ENCODE measurements at regions not wholly inside any gene's neighbourhood (a gene's known extent, or its start where the extent isn't known, plus 50 kb on each side); places are given as distances from the start of the nearest gene placed in this dataset.
A peak's percentile ranks its signal among the peaks of the same experiment; 100 is the strongest.
"Not testable (repeated sequence)": the region's sequence is repeated elsewhere in the genome, so short reads cannot be mapped to it uniquely, and the experiment has no call there.

DNA sequence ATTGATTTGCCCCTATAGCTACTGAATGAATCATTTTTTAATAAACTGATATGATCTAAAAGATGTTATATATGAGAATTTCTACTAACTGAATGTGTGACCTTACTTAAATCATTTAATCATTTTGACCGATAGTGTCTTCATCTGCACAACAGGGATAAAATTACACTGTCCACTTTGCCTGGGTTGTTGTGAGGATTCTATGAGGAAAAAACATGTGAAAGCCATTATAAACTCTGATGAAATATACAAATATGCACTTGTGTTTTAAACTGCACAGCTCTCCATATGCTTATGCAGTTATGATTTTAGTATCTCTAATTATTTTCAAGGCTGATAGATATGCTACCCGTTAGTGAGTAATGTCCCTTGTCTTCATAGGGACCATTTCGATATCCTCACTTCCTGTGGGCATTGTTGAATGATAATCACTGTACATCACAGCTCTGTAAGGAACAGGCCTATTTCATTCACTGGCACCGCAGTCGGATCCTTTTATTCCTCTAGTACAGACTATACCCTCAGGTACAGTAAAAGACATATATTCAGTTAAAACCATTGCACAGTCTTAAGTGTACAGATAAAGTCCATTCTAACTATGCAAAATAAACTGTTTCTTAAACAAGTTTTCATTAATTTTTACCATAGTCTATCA lies 88.7 kb upstream of the RAP1B start:
- no peak for DNase-seq
- ATAC-seq: no peak
- intact Hi-C loops (cut with DNase I, micrococcal nuclease): no loop called here

DNA sequence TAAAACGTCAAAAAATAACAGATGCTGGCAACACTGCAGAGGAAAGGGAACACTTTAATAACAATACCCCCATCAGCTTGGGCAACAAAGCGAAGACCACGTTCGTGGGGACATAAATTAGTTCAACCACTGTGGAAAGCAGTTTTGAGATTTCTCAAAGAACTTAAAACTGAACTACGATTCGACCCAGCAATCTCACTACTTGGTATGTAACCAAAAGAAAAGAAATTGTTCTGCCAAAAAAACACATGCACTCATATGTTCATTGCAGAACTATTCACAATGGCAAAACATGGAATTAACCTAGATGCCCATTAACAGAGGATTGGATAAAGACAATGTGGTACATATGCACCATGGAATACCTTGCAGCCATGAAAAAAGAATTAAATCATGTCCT lies 81.2 kb upstream of the RAP1B start:
- intact Hi-C loops (cut with DNase I, micrococcal nuclease): no loop called here
- ATAC-seq (no peak), DNase-seq (no peak)

DNA sequence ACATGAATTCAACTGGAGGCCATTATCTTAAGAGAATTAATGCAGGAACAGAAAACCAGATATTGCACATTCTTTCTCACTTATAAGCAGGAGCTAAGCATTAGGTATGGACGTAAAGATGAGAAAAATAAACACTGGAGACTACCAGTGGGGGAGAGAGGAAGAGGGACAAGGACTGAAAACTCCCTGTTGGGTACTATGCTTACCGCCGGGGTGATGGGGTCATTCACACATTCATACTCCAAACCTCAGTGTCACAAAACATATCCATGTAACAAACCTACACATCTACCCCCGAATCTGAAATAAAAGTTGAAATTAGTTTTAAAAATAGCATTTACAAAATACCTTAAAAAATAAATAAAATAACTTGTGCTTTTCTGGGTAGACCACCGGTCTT lies 80.8 kb upstream of the RAP1B start:
- intact Hi-C loops (cut with DNase I, micrococcal nuclease): no loop called here
- ATAC-seq (no peak), DNase-seq (no peak)

DNA sequence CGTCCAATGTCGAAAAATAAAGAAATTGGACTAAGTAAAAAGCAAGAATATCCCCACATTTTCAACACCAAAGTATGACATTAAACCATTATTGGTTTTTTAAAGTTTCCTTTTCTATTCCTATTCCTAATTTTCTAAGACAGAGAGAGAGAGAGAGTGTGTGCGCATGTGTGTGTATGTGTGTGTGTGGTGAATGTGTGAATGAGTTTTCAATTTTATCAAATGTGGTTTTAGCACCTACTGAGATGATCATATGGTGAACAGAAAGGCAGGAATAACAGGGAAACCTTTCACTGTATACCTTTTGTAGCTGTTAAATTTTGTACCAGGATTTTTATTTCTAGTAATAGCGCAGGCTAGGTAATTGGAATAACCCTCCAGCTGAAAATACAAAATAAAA lies 80.4 kb upstream of the RAP1B start:
- intact Hi-C loops (cut with DNase I, micrococcal nuclease): no loop called here
- DNase-seq (no peak), ATAC-seq (no peak)

DNA sequence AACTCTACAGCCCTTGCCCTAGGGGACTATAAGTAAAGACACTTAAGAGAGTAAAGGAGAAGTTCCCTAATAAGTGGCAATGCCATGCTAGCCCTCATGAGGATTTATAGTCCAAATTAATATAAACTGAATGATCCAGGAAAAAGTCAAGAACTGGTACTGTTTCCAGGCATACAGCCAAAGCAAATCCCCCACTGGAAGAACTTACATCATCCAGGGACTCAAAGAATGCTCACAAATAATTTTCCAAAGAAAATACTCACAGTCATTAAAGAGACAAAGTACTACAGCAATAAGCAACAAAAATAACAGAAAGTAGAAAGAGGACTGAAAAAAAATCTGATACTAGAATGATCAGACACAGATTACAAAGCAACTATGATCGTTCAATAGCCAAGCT lies 79.7 kb upstream of the RAP1B start:
- intact Hi-C loops (cut with DNase I, micrococcal nuclease): no loop called here
- DNase-seq: no peak
- no peak for ATAC-seq

DNA sequence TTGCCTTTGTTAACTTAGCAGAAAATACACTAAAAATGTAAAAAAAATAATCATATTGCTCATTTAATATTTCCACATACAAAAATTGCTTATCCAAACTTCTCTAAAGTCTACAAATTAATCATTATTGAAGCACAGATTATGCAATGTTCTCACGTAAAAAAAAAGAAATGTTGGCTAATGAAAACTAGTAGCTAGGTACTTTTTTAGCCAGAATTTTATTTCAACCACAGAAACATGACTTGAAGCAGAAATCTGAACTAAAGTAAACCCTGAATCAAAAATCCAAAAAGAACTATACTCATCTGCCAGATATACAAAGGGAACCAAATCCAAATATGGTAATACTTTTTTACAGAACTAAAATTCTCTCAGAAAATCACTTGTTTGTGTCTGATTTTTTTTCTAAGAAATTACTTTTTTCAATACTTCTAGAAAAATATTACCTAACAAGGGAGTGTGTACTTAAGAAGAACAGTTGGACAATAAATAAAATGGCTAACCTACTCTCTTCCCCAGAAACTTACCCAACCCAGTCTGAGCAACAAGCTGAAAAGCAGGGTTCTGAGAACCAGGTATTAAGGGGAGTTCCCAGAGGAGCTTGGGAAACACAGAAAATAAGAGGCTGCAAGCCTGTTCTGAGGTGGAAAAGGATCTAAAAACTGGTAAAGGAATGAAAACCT lies 78.4 kb upstream of the RAP1B start:
- DNase-seq: no peak
- ATAC-seq: no peak
- intact Hi-C loops (cut with DNase I, micrococcal nuclease): no loop called here

DNA sequence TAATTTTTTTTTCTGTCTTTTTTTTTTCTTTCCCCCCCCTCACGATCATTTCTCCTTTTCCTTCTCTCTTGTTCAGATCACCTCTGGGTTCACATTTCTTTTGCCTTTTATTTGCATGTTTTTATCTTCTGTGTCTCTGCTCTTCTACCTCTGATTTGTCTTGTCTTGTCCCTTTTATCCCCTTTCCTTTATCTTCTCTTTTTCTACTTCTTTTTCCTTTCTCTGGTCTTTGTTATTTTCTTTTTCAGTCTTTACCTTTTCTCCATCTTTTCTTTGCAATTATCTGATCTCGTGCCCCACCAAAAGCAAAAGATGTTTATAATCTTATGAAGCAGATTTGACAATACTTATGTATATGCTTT lies 77.8 kb upstream of the RAP1B start:
- DNase-seq (no peak), ATAC-seq (no peak)
- intact Hi-C loops (cut with DNase I, micrococcal nuclease): no loop called here

DNA sequence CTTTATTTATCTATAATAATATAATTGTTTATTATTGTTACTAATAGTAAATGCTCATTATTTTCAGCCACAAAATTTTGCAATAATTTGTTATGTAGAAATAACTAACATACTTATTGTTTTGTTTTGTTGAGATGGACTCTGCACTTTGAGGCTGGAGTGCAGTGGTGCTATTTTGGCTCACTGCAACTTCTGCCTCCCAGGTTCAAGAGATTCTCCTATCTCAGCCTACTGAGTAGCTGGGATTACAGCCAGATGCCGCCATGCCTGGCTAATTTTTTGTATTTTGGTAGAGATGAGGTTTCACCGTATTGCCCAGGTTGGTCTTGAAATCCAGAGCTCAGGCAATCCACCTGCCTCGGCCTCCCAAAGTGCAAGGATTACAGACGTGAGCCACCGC lies 76.6 kb upstream of the RAP1B start:
- intact Hi-C loops (cut with DNase I, micrococcal nuclease): no loop called here

DNA sequence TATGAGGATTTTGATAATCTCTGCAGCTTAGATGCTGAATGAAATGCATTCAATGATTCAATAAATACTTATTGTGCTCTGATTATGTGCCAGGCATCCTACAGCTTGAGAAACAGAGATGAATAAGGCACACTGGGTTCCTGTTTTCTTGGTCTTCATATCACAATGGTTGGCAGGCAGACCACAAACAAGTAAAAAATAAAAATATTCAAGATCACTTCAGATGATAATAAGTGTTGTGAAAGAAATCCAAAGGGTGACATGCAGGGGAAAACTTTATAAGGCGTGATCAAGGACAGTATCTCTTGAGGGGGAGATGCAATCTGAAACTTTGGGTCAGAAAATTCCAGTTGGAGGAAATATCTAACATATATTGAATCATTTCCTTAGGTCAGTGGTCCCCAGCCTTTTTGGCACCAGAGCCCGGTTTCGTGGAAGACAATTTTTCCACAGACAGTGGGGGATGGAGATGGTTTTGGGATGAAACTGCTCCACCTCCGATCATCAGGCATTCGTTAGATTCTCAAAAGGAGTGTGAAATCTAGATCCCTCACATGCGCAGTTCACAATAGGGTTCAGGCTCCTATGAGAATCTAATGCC lies 73.7 kb upstream of the RAP1B start:
- DNase-seq (no peak), ATAC-seq (no peak)
- intact Hi-C loops (cut with DNase I, micrococcal nuclease): no loop called here

More for the DNA sequence above, 76.6 kb upstream of the RAP1B start:
- DNase-seq: no peak
- no peak for ATAC-seq

DNA sequence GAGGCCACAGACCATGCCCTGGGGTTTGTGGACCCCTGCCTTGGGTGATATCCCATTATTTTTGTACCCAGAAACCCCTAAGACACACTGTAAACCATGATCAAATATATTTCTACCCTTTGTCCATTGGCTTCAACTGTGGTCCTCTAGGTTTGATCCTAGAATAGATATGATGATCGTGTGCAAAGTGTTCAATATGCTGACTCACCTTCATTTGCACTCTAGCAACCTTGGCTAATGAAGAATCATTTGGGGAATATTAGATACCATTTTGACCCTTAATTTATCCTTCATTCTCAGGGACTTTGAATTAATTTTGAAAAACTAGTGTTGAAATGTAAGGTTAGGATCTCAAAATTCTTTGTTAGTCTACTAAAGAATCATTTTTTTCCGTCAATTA lies 73.1 kb upstream of the RAP1B start:
- no peak for ATAC-seq
- DNase-seq: no peak
- intact Hi-C loops (cut with DNase I, micrococcal nuclease): no loop called here

DNA sequence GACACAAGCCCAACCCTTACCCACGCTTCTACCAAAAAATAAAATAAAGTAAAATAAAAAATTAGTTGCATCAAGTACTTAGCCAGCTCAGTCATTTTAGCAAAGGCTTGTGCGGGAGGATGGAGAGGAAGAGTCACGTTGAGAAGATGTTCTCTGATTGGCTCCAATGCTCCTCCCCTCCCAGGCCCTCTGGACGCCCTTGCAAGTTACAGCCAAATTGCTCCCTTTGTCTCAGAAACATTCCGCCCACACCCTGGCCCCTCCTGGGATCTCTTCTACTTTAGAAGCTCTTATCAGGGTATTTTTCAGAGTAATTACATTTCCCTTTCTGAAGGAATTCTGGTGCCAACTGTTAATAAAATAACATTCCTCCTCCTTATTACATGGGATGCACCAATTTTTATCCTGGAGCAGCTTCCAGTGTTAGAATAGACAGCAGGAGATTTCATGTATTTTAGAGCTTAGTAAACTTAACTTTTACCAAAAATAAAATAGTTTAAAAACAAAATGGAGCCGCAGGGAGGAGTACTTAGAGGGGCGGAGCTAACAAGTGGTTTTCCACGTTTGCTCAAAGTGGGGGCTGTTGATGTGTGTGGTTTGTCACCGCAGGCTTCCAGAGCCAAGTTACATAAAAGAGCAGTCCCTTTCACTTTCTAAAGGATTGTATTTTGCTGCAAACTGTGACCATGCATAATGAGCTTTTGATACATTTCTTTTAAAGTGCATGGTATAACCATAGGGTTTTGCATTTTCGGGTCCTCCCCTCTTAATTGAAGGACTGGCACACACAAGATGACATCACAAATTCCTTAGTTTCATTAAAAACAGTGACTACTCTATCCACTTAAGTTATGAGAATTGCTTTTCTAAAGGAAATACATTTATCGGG lies 71.7 kb upstream of the RAP1B start:
- ATAC-seq (peak; percentile 32), DNase-seq (peak in 1 of 2 donors; percentile 31)
- intact Hi-C loops (cut with DNase I, micrococcal nuclease): no loop called here

DNA sequence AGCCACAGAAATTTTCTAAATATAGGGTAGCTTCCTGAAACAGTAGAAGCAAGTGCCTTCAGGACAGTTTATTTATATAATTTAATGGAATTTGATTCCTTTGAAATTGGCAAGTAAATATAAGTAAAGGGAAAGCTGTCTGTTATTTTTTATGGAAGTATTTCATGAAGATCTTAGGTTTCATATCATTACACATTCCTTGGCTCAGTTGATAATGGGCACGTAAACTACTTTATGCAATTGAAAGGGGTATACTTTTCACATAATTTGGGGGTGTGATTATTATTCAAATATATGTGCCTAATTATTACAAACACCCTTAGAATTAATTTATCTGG lies 71.1 kb upstream of the RAP1B start:
- intact Hi-C loops (cut with DNase I, micrococcal nuclease): no loop called here
- no peak for DNase-seq
- ATAC-seq: no peak

DNA sequence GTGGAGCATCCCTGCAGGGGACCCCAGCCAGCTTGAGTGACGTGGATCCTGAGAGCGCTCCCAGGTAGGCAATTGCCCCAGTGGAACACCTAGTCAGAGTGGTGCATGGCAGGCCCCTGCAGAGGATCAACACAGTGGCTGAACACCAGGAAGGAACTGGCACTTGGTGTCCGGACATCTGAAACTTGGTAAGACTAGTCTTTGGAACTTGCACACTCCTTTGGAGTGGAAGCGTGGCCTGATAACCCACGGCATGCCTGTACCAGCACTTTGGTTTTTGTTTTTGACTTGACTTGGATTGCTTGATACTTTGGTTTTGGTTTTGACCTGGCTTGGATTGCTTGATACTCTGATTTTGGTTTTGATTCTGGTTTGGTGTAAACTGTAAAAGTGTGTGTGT lies 69.9 kb upstream of the RAP1B start:
- ATAC-seq; intact Hi-C loops (cut with DNase I, micrococcal nuclease): not testable (repeated sequence)

DNA sequence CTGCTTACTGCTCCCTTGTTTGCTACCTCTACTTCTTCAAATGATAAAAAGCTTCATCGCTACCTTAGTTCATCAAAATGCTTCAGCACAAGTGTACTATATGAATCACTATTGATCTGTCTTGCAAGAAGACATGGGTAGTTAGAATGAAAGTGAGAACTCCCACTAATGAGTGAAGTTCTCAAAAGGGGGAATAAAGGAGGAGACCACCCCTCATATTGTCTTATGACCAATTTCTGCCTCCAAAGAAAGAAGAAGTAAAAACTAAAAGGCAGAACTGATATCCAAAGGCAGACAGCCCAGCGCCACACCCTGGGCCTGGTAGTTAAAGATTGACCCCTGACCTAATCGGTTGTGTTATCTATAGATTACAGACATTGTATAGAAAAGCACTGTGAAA lies 63.4 kb upstream of the RAP1B start:
- ATAC-seq; DNase-seq; intact Hi-C loops (cut with DNase I, micrococcal nuclease): not testable (repeated sequence)

More for the DNA sequence above, 69.9 kb upstream of the RAP1B start:
- DNase-seq: not testable (repeated sequence)

DNA sequence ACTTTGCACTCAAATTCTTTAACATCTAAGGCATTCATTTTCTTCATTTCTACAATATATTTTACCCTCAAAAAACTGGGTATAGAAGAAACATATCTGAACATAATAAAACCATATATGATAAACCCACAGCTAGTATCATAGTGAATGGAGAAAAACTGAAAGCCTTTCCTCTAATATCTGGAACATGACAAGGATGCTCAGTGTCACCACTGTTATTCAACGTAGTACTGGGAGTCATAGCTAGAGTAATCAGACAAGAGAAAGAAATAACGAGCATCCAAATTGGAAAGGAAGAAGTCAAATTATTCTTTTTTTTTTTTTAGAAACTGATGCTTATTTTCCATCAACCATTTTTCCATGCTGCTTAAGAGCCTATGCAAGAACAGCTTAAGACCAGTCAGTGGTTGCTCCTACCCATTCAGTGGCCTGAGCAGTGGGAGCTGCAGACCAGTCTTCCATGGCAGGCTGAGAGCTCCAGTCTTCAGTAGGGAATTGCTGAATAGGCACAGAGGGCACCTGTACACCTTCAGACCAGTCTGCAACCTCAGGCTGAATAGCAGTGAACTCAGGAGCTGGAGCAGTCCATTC lies 58.0 kb upstream of the RAP1B start:
- ATAC-seq; DNase-seq; intact Hi-C loops (cut with DNase I, micrococcal nuclease): not testable (repeated sequence)

DNA sequence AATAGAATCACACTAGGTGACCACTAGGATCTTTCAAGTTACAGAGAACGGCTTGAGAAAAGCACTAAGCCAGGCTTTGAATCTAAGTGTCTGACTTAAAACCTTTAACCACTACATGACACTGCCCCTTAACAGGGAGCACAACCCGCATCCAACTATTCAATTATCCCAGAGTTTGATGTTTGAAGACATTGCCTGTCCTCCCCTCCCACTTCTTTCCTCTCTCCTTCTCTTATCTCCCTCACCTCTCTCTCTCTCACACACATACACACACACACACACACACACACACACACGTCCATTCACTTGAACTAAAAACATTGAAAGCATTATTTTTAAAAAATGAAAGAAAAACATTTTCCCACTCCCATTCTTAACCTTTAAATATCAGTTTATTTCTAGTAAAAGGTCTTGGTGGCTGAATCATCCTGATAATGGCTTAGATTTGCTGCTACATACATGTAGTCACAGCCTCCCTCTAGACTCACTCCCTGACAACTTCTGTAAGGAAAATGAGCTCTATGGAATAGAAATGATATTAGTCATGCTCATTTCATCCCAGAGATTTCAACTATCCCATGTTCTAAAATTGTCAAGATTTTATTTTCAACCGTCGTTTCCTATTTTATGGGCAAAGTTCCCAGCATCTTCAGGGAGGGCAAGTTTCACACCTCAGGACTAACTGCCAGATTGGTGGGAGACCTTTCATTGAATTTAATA lies 53.5 kb upstream of the RAP1B start:
- intact Hi-C loops (cut with DNase I, micrococcal nuclease): no loop called here
- no peak for ATAC-seq
- DNase-seq: no peak

DNA sequence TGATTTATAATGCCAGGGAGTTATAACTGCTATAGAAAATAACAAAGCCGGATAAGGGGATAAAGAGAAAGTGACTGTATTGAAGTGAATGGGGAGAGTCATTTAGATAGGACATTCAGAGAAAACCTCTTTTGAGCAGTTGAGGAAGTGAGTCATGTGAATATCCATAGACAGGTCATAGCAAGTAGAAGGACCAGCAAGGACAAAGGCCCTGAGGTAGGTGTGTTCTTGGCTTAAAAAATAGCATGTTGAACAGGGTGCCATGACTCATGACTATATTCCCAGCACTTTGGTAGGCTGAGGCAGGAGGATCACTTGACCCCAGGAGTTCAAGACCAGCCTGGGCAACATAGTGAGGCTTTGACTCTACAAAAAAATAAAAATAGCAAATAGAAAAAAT lies 51.5 kb upstream of the RAP1B start:
- intact Hi-C loops (cut with DNase I, micrococcal nuclease): no loop called here
- ATAC-seq (no peak), DNase-seq (no peak)

DNA sequence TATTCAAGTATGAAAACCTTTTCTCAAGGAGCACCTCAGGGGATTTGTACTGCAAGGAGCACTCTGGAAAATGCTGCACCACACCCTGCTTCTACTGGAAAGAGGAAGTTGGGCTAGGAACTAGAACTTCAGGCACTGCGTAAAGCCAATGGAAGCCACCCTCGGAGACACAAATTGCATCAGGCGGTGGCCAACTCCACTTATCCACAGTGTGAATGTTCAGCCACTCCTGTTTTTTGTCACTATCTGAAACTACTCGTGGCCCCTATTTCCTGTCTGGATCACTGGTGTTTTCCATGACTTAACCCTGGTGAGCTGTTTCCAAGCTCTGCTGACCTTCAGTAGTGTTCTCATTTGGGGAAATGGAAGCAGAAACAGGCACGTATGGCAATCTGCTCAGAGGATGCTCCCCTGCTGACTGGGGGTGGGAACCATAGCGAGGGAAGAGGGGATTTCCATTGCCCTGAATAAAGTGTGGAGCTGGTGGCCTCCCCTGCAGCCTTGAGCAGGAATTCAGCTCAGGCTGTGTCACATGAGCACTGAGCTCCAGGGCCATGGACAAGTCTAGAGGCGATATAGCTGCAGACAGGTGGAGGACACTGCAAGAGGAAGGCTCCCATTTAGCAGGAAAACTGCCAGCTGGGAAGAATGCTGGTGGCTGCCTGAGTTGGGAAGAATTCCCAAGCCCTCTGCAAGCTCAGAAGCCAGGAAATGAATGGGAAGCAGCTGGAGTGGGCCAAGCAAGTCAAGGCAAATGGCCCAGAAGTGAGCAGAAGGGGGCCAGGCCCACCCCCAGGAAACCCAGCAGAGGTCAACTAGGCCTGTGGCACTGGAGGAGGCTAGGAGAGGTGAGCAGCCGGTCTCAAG lies 50.5 kb upstream of the RAP1B start:
- intact Hi-C loops (cut with DNase I, micrococcal nuclease): no loop called here
- ATAC-seq (peak; percentile 31), DNase-seq (no peak)
